ENCODE measurements at regions not wholly inside any gene's neighbourhood (a gene's known extent, or its start where the extent isn't known, plus 50 kb on each side); places are given as distances from the start of the nearest gene placed in this dataset.
"Not testable (repeated sequence)": the region's sequence is repeated elsewhere in the genome, so short reads cannot be mapped to it uniquely, and the experiment has no call there.

DNA sequence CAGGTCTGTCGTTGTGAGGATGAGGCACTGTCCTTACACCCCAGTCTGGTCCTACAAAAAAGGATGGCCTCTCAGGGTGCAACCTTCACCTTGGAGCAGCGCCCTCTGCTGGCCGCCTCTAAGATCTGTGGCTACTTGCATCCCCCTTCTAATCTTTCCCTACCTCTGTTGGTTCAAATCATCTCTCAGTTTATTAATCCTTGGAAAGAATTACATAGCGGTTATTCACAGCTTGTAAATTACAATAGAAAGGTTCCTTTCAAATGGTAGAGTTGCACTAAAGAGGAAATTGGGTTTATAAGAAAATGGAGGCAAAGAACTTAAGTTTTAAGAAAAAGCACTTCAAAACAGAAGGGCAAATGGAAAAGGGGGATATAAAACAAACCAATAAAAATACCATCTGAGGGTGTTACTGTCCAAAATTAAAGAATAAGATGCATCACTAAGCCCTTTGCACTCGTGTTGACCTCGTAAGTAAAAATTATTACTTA is 102.0 kb upstream of the PLEKHM1 start:
- not testable (repeated sequence) for DNase-seq (ENCODE audit: extremely low spot score, unreplicated experiment); H3K27ac Mint-ChIP-seq (ENCODE audit: unreplicated experiment); H3K9me3 Mint-ChIP-seq (ENCODE audit: unreplicated experiment); H3K4me3 Mint-ChIP-seq (ENCODE audit: unreplicated experiment); H3K4me1 Mint-ChIP-seq (ENCODE audit: unreplicated experiment)
- TF ChIP-seq, protein P1, sequence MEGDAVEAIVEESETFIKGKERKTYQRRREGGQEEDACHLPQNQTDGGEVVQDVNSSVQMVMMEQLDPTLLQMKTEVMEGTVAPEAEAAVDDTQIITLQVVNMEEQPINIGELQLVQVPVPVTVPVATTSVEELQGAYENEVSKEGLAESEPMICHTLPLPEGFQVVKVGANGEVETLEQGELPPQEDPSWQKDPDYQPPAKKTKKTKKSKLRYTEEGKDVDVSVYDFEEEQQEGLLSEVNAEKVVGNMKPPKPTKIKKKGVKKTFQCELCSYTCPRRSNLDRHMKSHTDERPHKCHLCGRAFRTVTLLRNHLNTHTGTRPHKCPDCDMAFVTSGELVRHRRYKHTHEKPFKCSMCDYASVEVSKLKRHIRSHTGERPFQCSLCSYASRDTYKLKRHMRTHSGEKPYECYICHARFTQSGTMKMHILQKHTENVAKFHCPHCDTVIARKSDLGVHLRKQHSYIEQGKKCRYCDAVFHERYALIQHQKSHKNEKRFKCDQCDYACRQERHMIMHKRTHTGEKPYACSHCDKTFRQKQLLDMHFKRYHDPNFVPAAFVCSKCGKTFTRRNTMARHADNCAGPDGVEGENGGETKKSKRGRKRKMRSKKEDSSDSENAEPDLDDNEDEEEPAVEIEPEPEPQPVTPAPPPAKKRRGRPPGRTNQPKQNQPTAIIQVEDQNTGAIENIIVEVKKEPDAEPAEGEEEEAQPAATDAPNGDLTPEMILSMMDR (IDR thresholded peaks at IDR 0.05) = peak; percentile 65
- H3K27me3 Mint-ChIP-seq (ENCODE audit: unreplicated experiment) = peaks cover 13% of the 10 kb centered on the region
- H3K36me3 Mint-ChIP-seq (ENCODE audit: unreplicated experiment) = peaks cover 11% of the 10 kb centered on the region

DNA sequence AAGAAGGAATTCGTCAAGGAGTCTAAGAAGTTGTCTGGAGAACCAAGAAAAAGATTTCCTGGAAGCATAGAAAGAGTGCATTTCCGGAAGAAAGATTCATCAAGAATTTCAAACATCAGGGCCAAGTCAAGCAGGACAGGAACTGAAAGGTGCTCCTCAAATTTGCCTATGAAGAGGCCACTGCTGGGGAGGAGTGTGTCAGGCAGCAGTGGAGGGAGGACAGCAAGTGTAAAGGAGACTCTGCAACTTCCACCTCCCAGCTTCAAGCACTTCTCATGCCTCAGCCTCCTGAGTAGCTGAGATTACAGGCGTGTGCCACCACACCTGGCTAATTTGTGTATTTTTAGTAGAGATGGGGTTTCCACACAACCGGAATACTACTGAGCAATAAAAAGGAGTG is 105.8 kb upstream of the PLEKHM1 start:
- not testable (repeated sequence) for H3K9me3 Mint-ChIP-seq (ENCODE audit: unreplicated experiment); H3K4me3 Mint-ChIP-seq (ENCODE audit: unreplicated experiment); H3K27ac Mint-ChIP-seq (ENCODE audit: unreplicated experiment)

DNA sequence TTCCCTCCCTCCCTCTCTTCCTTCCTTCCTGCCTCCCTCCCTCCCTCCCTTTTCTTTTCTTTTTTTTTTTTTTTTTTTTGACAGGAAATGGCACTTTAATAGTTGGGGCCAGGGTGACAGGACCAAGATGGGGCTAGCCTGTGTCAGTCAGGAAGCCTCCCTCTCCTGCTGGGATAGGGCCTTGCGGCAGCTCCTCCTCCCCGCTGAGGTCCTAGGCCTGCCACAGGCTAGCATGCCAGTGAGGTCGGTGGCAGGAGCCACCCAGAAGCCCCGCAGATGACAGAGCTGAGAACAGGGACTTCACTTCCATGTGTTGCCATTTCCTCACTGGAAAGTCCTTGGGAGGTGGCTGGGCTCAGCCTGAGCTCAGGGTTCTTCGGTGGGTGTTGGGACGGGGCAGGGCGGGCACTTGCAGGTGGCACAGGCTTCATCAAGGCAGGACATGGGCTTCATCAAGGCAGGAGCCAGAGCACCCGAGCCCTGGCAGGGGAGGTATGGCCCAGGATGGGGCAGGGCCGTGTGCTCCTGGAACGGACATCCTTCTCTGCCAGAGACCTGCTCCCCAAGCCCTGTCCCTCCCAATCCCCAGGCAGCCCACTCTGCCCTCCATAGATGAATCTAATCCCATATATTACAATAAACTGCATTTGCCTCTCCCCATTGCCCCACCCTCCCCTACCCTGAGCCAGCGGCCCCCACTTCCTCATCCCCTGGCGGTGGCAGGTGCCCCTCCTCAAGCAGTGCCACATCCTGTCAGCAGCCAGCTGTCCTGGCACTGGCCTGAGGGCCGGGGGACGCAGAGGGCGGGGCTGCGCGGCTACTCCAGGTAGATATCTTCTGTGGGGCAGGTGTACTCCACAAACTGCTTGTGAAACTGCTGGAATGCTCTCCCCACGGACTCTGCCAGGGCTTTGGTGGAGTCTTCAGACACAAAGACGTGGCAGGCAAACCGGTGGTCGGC is 109.8 kb upstream of the PLEKHM1 start:
- not testable (repeated sequence) for H3K9me3 Mint-ChIP-seq (ENCODE audit: unreplicated experiment); H3K36me3 Mint-ChIP-seq (ENCODE audit: unreplicated experiment); H3K4me1 Mint-ChIP-seq (ENCODE audit: unreplicated experiment); H3K4me3 Mint-ChIP-seq (ENCODE audit: unreplicated experiment); H3K27ac Mint-ChIP-seq (ENCODE audit: unreplicated experiment); DNase-seq (ENCODE audit: extremely low spot score, unreplicated experiment); H3K27me3 Mint-ChIP-seq (ENCODE audit: unreplicated experiment)

More for the DNA sequence above, 105.8 kb upstream of the PLEKHM1 start:
- H3K4me1 Mint-ChIP-seq (ENCODE audit: unreplicated experiment); H3K36me3 Mint-ChIP-seq (ENCODE audit: unreplicated experiment); DNase-seq (ENCODE audit: extremely low spot score, unreplicated experiment): not testable (repeated sequence)
- H3K27me3 Mint-ChIP-seq (ENCODE audit: unreplicated experiment) = peaks cover 13% of the 10 kb centered on the region

DNA sequence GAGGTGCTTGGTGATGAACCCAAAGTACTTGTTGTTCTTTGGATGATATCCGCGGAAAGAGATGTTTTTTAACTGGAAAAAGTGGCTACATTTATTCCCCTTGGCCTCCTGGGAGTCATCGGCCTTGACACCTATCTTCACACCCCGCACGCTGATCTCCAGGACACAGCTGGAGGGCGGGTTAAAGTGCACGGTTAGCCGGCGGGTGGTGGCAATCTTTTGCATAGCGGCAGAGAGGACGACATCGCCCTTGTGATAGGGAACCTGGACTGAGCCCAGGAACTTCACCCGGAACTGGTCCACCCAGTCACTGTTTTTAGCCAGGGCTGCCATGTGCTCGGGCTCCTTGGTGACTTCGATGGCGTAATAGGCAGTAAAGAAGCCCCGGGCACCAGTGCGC is 110.5 kb upstream of the PLEKHM1 start:
- not testable (repeated sequence) for H3K4me1 Mint-ChIP-seq (ENCODE audit: unreplicated experiment); H3K27me3 Mint-ChIP-seq (ENCODE audit: unreplicated experiment); H3K4me3 Mint-ChIP-seq (ENCODE audit: unreplicated experiment); H3K36me3 Mint-ChIP-seq (ENCODE audit: unreplicated experiment); H3K27ac Mint-ChIP-seq (ENCODE audit: unreplicated experiment); H3K9me3 Mint-ChIP-seq (ENCODE audit: unreplicated experiment); DNase-seq (ENCODE audit: extremely low spot score, unreplicated experiment)

DNA sequence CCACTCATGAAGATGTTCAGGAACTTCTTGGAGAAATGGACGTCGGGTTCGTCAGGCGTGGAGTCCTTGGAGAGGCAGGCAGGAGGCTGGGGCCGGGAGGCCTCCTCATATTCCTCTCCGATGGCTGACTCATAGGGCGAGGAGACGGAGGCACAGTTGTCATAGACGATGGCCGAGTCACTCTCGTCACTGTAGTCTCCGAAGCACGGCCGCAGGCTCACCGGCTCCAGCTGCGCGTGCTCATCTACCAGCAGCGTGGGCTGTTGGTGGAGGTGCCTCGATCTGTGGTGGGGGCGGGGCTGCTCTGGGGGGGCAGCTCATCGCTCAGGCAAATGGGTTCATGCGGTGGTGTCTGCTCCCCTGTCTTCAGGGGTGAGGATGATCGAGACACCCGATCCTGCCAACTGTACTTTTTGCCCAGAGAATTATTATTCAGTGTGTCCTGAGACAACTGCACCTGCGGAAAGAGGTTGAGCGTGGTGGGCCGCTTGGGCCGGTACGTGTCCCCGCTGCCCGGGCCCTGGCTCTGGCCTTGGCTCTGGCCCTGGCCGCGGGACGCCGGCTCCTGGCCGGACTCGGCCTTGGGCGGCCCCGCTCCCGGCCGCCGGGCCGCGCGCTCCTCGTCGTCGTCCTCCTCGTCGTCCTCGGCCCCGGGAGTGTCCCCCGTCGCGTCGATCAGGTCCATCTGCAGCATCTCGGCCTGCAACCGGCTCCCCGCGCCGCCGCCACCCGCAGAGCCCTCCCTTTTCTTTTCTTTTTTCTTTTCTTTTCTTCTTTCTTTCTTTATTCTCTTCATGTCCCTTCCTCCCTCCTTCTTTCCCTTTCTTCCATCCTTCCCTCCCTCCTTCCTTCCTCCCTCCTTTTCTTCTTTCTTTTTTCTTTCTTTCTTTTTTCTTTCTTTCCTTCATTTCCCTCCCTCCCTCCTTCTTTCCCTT is 111.4 kb upstream of the PLEKHM1 start:
- not testable (repeated sequence) for H3K4me1 Mint-ChIP-seq (ENCODE audit: unreplicated experiment); H3K27ac Mint-ChIP-seq (ENCODE audit: unreplicated experiment); DNase-seq (ENCODE audit: extremely low spot score, unreplicated experiment)

DNA sequence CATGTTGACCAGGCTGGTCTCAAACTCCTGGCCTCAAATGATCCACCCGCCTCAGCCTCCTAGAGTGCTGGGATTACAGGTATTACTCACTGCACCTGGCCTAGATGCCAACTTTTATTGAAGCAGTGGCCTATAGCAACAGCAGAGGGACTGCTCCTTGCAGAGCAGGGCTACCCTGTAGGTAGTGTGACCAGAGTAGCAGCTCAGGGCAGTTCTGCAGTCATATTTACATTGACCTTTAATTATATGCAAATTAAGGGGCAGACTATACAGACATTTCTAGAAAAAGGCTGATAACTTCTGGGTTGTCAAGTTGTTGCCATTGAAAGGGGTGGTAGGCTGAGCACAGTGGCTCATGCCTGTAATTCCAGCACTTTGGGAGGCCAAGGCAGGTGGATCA is 115.2 kb upstream of the PLEKHM1 start:
- H3K27ac Mint-ChIP-seq (ENCODE audit: unreplicated experiment); H3K4me3 Mint-ChIP-seq (ENCODE audit: unreplicated experiment); H3K36me3 Mint-ChIP-seq (ENCODE audit: unreplicated experiment): not testable (repeated sequence)

More for the DNA sequence above, 111.4 kb upstream of the PLEKHM1 start:
- H3K36me3 Mint-ChIP-seq (ENCODE audit: unreplicated experiment); H3K4me3 Mint-ChIP-seq (ENCODE audit: unreplicated experiment); H3K9me3 Mint-ChIP-seq (ENCODE audit: unreplicated experiment); H3K27me3 Mint-ChIP-seq (ENCODE audit: unreplicated experiment): not testable (repeated sequence)

DNA sequence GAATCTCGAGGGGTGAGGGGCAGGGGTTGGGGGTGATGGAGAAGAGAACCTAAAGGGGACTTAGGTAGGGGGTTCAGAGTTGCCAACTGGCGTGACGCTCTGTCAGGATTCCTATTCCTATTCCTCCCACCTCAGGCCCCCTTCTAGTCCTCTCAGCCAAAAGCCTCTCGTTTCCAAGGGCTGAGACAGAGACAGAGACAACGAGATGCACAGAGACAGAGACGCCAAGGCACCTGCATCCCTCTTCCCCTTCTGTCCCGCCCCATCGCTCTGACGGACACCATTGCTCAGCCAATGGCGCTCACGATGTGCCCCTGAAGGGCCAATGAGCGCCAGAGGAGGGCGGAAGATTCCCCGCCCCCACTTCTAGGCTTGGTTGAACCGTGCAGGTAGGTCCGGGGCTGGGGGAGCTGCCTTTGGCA is 129.5 kb upstream of the PLEKHM1 start:
- not testable (repeated sequence) for H3K27me3 Mint-ChIP-seq (ENCODE audit: unreplicated experiment); H3K27ac Mint-ChIP-seq (ENCODE audit: unreplicated experiment); H3K36me3 Mint-ChIP-seq (ENCODE audit: unreplicated experiment); H3K4me1 Mint-ChIP-seq (ENCODE audit: unreplicated experiment); H3K9me3 Mint-ChIP-seq (ENCODE audit: unreplicated experiment)
- H3K4me3 Mint-ChIP-seq (ENCODE audit: unreplicated experiment) = peak overlapping the region; percentile 75
- peak; percentile 85 for DNase-seq (ENCODE audit: extremely low spot score, unreplicated experiment)

More for the DNA sequence above, 115.2 kb upstream of the PLEKHM1 start:
- H3K9me3 Mint-ChIP-seq (ENCODE audit: unreplicated experiment); DNase-seq (ENCODE audit: extremely low spot score, unreplicated experiment); H3K27me3 Mint-ChIP-seq (ENCODE audit: unreplicated experiment); H3K4me1 Mint-ChIP-seq (ENCODE audit: unreplicated experiment): not testable (repeated sequence)

DNA sequence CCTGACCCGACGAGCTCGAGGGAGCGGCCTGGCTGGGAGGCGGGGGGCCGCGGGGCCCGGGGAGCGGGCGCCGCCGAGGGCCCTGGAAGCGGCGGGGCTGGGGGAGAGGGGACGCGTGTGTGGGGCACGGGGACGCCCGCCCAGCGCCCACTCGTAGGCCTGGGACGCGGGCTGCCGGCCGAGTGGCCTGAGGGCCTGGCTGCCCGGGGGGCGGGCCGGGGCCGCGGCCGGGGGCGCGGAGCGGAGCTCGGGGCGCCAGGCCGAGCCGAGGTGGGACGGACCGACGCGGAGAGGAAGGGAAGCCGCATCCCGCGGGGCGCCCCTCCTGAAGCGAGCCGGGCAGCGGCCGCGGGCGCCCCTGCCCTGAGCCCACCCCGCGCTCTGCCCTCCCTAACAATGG is 129.9 kb upstream of the PLEKHM1 start:
- peak overlapping the region; percentile 75 for H3K4me3 Mint-ChIP-seq (ENCODE audit: unreplicated experiment)
- H3K27me3 Mint-ChIP-seq (ENCODE audit: unreplicated experiment); H3K9me3 Mint-ChIP-seq (ENCODE audit: unreplicated experiment); H3K4me1 Mint-ChIP-seq (ENCODE audit: unreplicated experiment); DNase-seq (ENCODE audit: extremely low spot score, unreplicated experiment); H3K27ac Mint-ChIP-seq (ENCODE audit: unreplicated experiment); H3K36me3 Mint-ChIP-seq (ENCODE audit: unreplicated experiment): not testable (repeated sequence)

DNA sequence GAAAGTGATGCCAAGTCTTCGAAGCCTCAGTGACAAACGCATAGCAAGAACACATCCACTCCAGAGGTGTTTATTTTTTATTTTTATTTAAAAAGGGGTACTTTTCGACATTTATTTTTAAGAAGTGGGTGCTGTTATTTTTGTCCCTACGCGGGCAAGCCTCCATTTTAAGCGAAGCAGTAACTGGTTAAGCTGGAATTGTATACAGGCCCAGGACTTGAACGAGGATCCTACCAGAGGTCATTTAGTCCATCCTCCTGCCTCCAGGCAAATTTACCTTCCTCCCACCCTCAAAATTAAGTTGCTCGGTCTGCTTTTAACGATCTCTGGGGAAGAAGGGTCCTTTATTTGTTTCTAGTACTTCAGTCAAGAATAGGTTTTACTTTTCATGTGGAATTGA is 130.6 kb upstream of the PLEKHM1 start:
- not testable (repeated sequence) for H3K9me3 Mint-ChIP-seq (ENCODE audit: unreplicated experiment); H3K27ac Mint-ChIP-seq (ENCODE audit: unreplicated experiment); DNase-seq (ENCODE audit: extremely low spot score, unreplicated experiment); H3K27me3 Mint-ChIP-seq (ENCODE audit: unreplicated experiment); H3K36me3 Mint-ChIP-seq (ENCODE audit: unreplicated experiment); H3K4me1 Mint-ChIP-seq (ENCODE audit: unreplicated experiment)
- peak overlapping the region; percentile 18 for H3K4me3 Mint-ChIP-seq (ENCODE audit: unreplicated experiment)

DNA sequence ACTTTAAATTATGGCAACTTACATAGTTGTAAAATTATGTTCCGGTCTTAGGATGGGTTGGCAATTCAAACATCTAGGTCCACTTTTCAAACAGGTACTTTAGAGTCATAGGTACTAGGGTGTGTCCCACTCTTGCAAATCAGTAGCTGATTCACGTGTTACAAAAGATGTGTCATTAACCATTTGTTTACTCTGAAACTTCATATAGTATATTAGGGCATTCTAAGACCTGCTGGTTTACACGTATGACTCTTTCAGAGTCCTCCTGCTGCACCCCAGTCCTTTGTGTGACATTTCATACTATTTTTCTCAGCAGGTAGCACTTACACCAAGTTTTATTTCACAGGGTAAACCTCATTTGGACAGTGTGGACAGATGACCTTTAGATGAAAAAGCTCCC is 131.8 kb upstream of the PLEKHM1 start:
- not testable (repeated sequence) for H3K27ac Mint-ChIP-seq (ENCODE audit: unreplicated experiment)

More for the DNA sequence above, 131.8 kb upstream of the PLEKHM1 start:
- H3K9me3 Mint-ChIP-seq (ENCODE audit: unreplicated experiment); H3K4me3 Mint-ChIP-seq (ENCODE audit: unreplicated experiment); H3K36me3 Mint-ChIP-seq (ENCODE audit: unreplicated experiment); H3K4me1 Mint-ChIP-seq (ENCODE audit: unreplicated experiment); DNase-seq (ENCODE audit: extremely low spot score, unreplicated experiment); H3K27me3 Mint-ChIP-seq (ENCODE audit: unreplicated experiment): not testable (repeated sequence)
